GM12873 (cell line): ENCODE measurements at regions not wholly inside any gene's neighbourhood (a gene's known extent, or its start where the extent isn't known, plus 50 kb on each side); places are given as distances from the start of the nearest gene placed in this dataset.

Source experiments
- TF ChIP-seq, protein P1 (sequence below): IDR thresholded peaks from 2 replicates; pipeline ENCODE4 v1.5.1; 2012; ENCODE audit warnings: low read depth, mild to moderate bottlenecking, moderate library complexity, low read length, control low read depth; ENCODE audit not compliant: insufficient read depth; ENCODE audit errors: missing control alignments

GRCh38 chr5:25489834-25490538, 845.2 kb upstream of the CDH10 start:
- TF ChIP-seq, protein P1, sequence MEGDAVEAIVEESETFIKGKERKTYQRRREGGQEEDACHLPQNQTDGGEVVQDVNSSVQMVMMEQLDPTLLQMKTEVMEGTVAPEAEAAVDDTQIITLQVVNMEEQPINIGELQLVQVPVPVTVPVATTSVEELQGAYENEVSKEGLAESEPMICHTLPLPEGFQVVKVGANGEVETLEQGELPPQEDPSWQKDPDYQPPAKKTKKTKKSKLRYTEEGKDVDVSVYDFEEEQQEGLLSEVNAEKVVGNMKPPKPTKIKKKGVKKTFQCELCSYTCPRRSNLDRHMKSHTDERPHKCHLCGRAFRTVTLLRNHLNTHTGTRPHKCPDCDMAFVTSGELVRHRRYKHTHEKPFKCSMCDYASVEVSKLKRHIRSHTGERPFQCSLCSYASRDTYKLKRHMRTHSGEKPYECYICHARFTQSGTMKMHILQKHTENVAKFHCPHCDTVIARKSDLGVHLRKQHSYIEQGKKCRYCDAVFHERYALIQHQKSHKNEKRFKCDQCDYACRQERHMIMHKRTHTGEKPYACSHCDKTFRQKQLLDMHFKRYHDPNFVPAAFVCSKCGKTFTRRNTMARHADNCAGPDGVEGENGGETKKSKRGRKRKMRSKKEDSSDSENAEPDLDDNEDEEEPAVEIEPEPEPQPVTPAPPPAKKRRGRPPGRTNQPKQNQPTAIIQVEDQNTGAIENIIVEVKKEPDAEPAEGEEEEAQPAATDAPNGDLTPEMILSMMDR = no peak

- TF ChIP-seq, protein P1 = no peak
Measured at GRCh38 chr5:25488119-25488518, 843.3 kb upstream of the CDH10 start.

DNA sequence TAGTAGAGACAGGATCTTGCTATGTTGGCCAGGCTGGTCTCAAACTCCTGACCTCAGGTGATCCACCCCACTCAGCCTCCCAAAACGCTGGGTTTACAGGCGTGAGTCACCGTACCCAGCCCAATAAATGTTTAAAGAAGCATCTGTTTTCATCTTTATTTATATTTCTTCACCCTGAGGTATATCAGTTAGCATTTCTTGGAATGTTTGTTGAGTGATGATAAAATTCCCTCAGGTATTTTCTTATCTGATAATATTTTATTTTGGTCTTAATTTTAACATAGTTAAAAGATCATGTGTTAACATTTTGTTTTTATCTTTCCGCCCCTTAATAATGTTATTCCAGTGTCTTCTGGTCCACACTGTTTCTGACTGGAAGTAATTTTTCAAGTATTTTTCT, 839.6 kb upstream of the CDH10 start:
- TF ChIP-seq, protein P1 = no peak

GRCh38 chr5:25481463-25481862, 836.7 kb upstream of the CDH10 start:
- TF ChIP-seq, protein P1 = no peak

DNA sequence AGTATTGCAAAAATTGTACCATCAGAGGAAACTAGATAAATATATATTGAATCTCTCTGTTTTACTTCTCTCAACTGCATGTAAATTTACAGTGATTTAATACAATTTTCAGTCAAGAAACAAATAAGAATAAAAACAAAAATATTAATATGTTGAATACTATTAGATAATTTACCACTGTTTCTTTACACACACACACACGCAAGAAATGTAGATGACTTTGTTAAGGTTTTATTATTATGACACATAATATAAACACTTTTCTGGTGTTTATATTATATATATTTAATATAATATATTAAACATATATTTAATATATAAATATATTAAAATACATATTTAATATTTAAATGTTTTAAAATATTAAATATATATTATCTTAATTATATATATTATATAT, 814.3 kb upstream of the CDH10 start:
- TF ChIP-seq, protein P1 = no peak

DNA sequence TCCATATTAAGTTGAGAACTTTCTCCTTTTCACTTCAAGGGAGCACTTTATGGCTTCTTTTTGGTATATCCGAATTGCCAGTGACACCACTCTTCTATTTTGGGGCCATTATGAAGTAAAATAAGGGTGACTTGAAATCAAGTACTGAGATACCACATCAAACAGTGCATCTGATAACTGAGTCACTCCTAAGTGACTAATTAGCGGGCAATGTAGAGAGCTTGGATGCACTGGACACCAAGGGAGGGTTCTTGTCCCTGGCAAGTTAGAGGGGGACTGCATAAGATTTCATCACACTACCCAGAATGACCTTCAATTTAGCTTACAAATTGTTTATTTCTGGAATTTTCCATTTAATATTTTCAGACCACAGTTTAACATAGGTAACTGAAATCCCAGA, 813.9 kb upstream of the CDH10 start:
- TF ChIP-seq, protein P1 = no peak

DNA sequence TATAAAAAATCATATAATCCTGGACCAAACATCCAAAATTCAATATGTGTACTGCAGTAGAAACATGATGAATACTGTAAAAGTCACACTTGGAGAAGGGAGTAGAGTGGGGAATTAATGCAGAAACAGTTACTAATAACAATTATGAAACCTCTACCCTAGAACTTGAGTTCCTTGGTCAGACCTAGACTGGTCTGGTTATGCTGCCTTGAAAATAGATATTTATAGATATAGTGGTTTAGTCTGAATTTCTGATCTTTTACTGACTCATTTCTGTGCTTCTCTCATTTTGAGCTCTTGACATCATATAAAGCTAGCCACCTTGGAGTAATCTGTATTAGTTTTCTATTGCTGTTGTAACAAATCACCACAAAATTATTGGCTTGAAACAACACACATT, 808.7 kb upstream of the CDH10 start:
- TF ChIP-seq, protein P1 = no peak
